Left lung (tissue), 4 donors: ENCODE measurements at regions not wholly inside any gene's neighbourhood (a gene's known extent, or its start where the extent isn't known, plus 50 kb on each side); places are given as distances from the start of the nearest gene placed in this dataset.

Source experiments
- ATAC-seq: fragments of 200-7000 bp; cut with Tn5 transposase; one replicate; pipeline ENCODE4 v1.9.1; 2020; ENCODE audit warnings: moderate library complexity
- DNase-seq, 4 donors: peaks; one replicate each; pipeline ENCODE4 v3.0.0-alpha.2; 2013 to 2020
- H3K27ac ChIP-seq, 2 donors: fragments of 200-600 bp; sonication (generic) in 1 of 2; one replicate each; pipeline versions ENCODE4 v1.5.0 to v1.8.0; 2020 to 2021
- H3K27me3 ChIP-seq, 2 donors: fragments of 200-600 bp; sonication (generic) in 1 of 2; one replicate each; pipeline versions ENCODE4 v1.5.0 to v1.8.0; 2020 to 2021
- H3K36me3 ChIP-seq, 2 donors: fragments of 200-600 bp; sonication (generic) in 1 of 2; one replicate each; pipeline versions ENCODE4 v1.5.0 to v1.8.0; 2020 to 2021
- H3K4me1 ChIP-seq, 2 donors: fragments of 200-600 bp; one replicate each; pipeline ENCODE4 v1.8.0; 2021
- H3K4me3 ChIP-seq, 2 donors: fragments of 200-600 bp; sonication (generic) in 1 of 2; one replicate each; pipeline versions ENCODE4 v1.5.0 to v1.8.0; 2020 to 2021; ENCODE audit warnings: mild to moderate bottlenecking in 1 of 2
- H3K9me3 ChIP-seq, 2 donors: fragments of 200-600 bp; sonication (generic) in 1 of 2; one replicate each; pipeline versions ENCODE4 v1.5.0 to v1.8.0; 2020 to 2021
- CTCF ChIP-seq, 2 donors: fragments of 200-600 bp; sonication (generic) in 1 of 2; IDR thresholded peaks; one replicate each; pipeline versions ENCODE4 v1.5.0 to v1.8.0; 2021; ENCODE audit warnings: antibody characterized with exemption in 2 of 2
- intact Hi-C, 2 donors: fragments of 100-400 bp; cut with DNase I; formaldehyde crosslinking; loops; one replicate each; pipeline versions ENCODE4 v1.11.2 to v1.14.2; 2022
- donor health status: DM: no; HTN: yes; CAD: no.
- donor health status: DM: no; HTN: no; CAD: no.

DNA sequence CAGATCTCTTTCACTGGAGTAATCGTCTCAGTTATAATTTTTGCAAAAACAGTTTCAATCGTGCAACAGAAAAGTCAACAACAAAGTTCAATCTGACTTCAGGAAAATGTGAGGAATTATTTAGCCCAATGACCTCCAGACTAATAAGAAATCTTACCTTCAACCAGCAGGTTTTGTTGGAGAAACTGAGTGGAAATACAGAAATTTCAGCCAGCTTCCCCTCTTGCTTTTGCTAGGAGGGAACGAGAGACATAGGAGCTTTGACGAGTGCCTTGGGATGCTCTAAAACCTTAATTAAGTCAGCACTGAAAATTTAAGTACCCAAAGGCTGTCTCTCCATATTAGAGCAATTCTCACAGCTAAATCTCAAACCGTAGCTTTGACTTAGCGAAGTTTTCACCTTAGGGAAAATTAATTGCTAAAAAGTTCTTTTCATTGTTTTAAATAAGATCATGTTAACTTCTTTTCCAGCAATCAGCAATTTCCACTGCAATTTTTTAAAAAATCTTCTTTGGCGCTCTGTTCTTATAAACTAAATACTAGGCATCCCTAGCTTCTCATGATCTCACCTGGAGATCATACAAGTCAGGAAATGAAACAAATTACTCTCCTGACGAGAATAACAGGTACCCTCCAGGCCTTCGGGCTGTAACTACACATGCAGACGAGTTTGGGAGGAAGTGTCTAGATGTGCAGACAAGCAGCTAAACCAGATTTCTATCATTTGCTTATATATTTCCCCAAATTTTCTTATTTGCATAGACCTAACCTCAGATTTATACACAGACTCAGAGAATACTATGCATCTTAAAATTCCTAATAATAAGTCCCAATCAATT is 250.2 kb downstream of the FAM43A start:
- no peak for ATAC-seq
- no peak overlapping the region for H3K27ac ChIP-seq
- H3K36me3 ChIP-seq: no peaks in the 10 kb centered on the region
- H3K9me3 ChIP-seq: peaks cover 0 to 5% of the 10 kb centered on the region in 2 donors
- H3K4me1 ChIP-seq: peaks cover 0 to 19% of the 10 kb centered on the region in 2 donors
- intact Hi-C loops: loop anchor here in 1 of 2 donors (10.0 kb wide), 1 partner anchor 169 kb away; no protein-coding TSS in a partner anchor
- H3K27me3 ChIP-seq: no peaks in the 10 kb centered on the region
- no peak for TF ChIP-seq CTCF (IDR thresholded peaks at IDR 0.05)
- no peak for DNase-seq
- no peak overlapping the region for H3K4me3 ChIP-seq

- H3K9me3 ChIP-seq: peaks cover 0 to 5% of the 10 kb centered on the region in 2 donors
- no peaks in the 10 kb centered on the region for H3K27me3 ChIP-seq
- H3K4me1 ChIP-seq: peaks cover 0 to 12% of the 10 kb centered on the region in 2 donors
- intact Hi-C loops: loop anchor here in 1 of 2 donors (10.0 kb wide), 1 partner anchor 168 kb away; no protein-coding TSS in a partner anchor
- no peak overlapping the region for H3K27ac ChIP-seq
- no peak for TF ChIP-seq CTCF (IDR thresholded peaks at IDR 0.05)
- DNase-seq: no peak
- H3K36me3 ChIP-seq: no peaks in the 10 kb centered on the region
- H3K4me3 ChIP-seq: no peak overlapping the region
- no peak for ATAC-seq
These were observed 251.0 kb downstream of the FAM43A start for GRCh38 chr3:194936659-194937058.

- intact Hi-C loops: loop anchor here in 1 of 2 donors (10.0 kb wide), 1 partner anchor 168 kb away; no protein-coding TSS in a partner anchor
- Histone ChIP-seq H3K27ac (no peak overlapping the region), H3K4me1 (peaks cover 0 to 12% of the 10 kb centered on the region in 2 donors), H3K36me3 (no peaks in the 10 kb centered on the region), H3K4me3 (no peak overlapping the region), H3K27me3 (no peaks in the 10 kb centered on the region), H3K9me3 (peaks cover 0 to 5% of the 10 kb centered on the region in 2 donors)
- TF ChIP-seq CTCF (IDR thresholded peaks at IDR 0.05): no peak
- ATAC-seq: no peak
- DNase-seq: no peak
These were observed 251.5 kb downstream of the FAM43A start for GRCh38 chr3:194937144-194937543.

- intact Hi-C loops: loop anchor here in 1 of 2 donors (10.0 kb wide), 1 partner anchor 167 kb away; no protein-coding TSS in a partner anchor
- H3K27ac ChIP-seq: no peak overlapping the region
- no peaks in the 10 kb centered on the region for H3K9me3 ChIP-seq
- H3K27me3 ChIP-seq: no peaks in the 10 kb centered on the region
- DNase-seq: no peak
- H3K36me3 ChIP-seq: no peaks in the 10 kb centered on the region
- TF ChIP-seq CTCF (IDR thresholded peaks at IDR 0.05): no peak
- no peak overlapping the region for H3K4me3 ChIP-seq
- H3K4me1 ChIP-seq: peaks cover 0 to 17% of the 10 kb centered on the region in 2 donors
- no peak for ATAC-seq
These were observed 252.2 kb downstream of the FAM43A start for GRCh38 chr3:194937882-194938321.

DNA sequence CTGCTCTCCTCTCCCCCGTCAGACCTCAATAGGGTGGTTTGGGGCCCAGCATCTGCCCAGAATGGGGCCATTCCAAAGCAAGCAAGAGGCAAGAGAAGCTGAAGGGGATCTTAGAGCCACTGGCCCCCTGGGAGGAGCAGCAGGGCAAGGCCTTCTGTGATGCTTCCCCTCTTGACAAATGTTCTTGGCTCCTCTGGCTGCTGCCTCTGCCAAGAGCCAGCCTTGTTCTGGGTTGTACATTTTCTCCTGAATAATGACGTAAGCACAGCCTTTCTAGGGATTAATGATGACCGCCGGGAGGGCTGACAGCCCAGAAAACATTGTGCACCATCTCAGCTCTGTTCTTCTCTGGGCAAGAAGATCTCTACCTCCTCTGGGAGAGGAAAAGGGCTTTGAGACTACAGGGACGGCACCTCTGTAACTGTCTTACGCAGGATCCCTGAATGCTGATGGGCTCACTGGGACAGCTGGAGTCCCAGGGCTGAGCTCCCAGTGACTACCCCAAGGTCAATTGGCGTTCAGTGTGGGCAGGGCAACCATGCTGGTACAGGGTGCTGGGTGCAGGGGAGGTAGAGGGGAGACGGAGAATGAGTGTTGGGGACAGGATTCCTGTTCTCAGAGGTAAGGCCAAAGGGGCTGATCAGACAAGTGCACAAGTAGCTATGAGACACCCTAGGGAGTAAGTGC is 253.3 kb downstream of the FAM43A start:
- Histone ChIP-seq H3K27me3 (no peaks in the 10 kb centered on the region), H3K4me1 (peaks cover 0 to 19% of the 10 kb centered on the region in 2 donors), H3K9me3 (no peaks in the 10 kb centered on the region), H3K27ac (no peak overlapping the region), H3K36me3 (no peaks in the 10 kb centered on the region), H3K4me3 (no peak overlapping the region)
- no peak for ATAC-seq
- no peak for TF ChIP-seq CTCF (IDR thresholded peaks at IDR 0.05)
- intact Hi-C loops: loop anchor here in 1 of 2 donors (10.0 kb wide), 1 partner anchor 166 kb away; no protein-coding TSS in a partner anchor
- DNase-seq: peak in 1 of 4 donors; percentile 48
